SK-N-SH (cell line): ENCODE measurements at regions not wholly inside any gene's neighbourhood (a gene's known extent, or its start where the extent isn't known, plus 50 kb on each side); places are given as distances from the start of the nearest gene placed in this dataset.

Experiments
- CTCF ChIA-PET: fragments of 300-600, 350-600 bp; formaldehyde crosslinking; extraction: SDS; loops from one replicate; lab custom pipeline; 2021; lab: Yijun Ruan, JAX
- POLR2A ChIA-PET: fragments of 350-600 bp; sonication (Branson Sonifier 250); formaldehyde crosslinking; extraction: SDS; loops from one replicate; lab custom pipeline; 2020; ENCODE audit warnings: antibody characterized with exemption, inconsistent platforms; lab: Yijun Ruan, JAX
- DNase-seq: peaks from one replicate; pipeline ENCODE4 v3.0.0; 2012
- H2AFZ ChIP-seq: fragments of 200-600 bp; sonication (generic); 2 replicates; pipeline ENCODE4 v1.8.1; 2016; ENCODE audit warnings: antibody characterized with exemption, mild to moderate bottlenecking, low read depth
- H3F3A ChIP-seq: fragments of 200-600 bp; sonication (generic); replicated peaks from 2 replicates; pipeline ENCODE3; 2016; ENCODE audit warnings: antibody characterized with exemption, mild to moderate bottlenecking; ENCODE audit not compliant: insufficient read depth
- H3K27ac ChIP-seq, 2 experiments: fragments of 200-500 bp in 1 of 2; fragments of 200-600 bp in 1 of 2; sonication (Bioruptor generic) in 1 of 2; sonication (generic), shearing (Covaris generic) in 1 of 2; 2 replicates each; pipeline versions ENCODE4 v1.5.1 to v1.6.1; 2014 to 2016; ENCODE audit warnings: low read depth in 2 of 2, inconsistent platforms in 1 of 2, low read length in 1 of 2, mild to moderate bottlenecking in 1 of 2, mixed read lengths in 1 of 2
- H3K27me3 ChIP-seq: fragments of 200-600 bp; sonication (generic), shearing (Covaris generic); 2 replicates; pipeline ENCODE4 v1.6.1; 2016; ENCODE audit warnings: mixed run types; ENCODE audit not compliant: insufficient read depth
- H3K36me3 ChIP-seq, 2 experiments: fragments of 200-500 bp in 1 of 2; fragments of 200-600 bp in 1 of 2; sonication (Bioruptor generic) in 1 of 2; sonication (generic) in 1 of 2; replicated peaks in 1 of 2; 2 replicates each; pipeline versions ENCODE3 to v1.5.1; 2014 to 2016; ENCODE audit warnings: low read length in 1 of 2, mild to moderate bottlenecking in 1 of 2; ENCODE audit not compliant: insufficient read depth in 2 of 2, control insufficient read depth in 1 of 2
- H3K4me1 ChIP-seq, 2 experiments: fragments of 200-500 bp in 1 of 2; fragments of 200-600 bp in 1 of 2; sonication (Bioruptor generic) in 1 of 2; sonication (generic), shearing (Covaris generic) in 1 of 2; 2 replicates each; pipeline versions ENCODE4 v1.5.1 to v1.6.1; 2014 to 2016; ENCODE audit warnings: low read depth in 1 of 2, low read length in 1 of 2, mixed run types in 1 of 2; ENCODE audit not compliant: insufficient read depth in 2 of 2, control insufficient read depth in 1 of 2
- H3K4me2 ChIP-seq: fragments of 200-600 bp; sonication (generic), shearing (Covaris generic); 2 replicates; pipeline ENCODE4 v1.6.1; 2017; ENCODE audit warnings: mixed run types
- H3K4me3 ChIP-seq, 2 experiments: fragments of 200-500 bp in 1 of 2; fragments of 200-600 bp in 1 of 2; sonication (Bioruptor generic) in 1 of 2; sonication (generic), shearing (Covaris generic) in 1 of 2; 2 replicates each; pipeline versions ENCODE4 v1.5.1 to v1.8.1; 2014 to 2016; ENCODE audit warnings: low read depth in 2 of 2, inconsistent platforms in 1 of 2, low read length in 1 of 2, mild to moderate bottlenecking in 1 of 2, mixed read lengths in 1 of 2, moderate library complexity in 1 of 2
- H3K79me2 ChIP-seq: fragments of 200-600 bp; sonication (generic); 2 replicates; pipeline ENCODE4 v1.8.1; 2017; ENCODE audit warnings: mild to moderate bottlenecking; ENCODE audit not compliant: insufficient read depth
- H3K9ac ChIP-seq: fragments of 200-600 bp; sonication (generic); 2 replicates; pipeline ENCODE4 v1.6.1; 2017; ENCODE audit warnings: mixed run types
- H3K9me2 ChIP-seq: fragments of 200-600 bp; sonication (generic); 2 replicates; pipeline ENCODE4 v1.6.1; 2017; ENCODE audit warnings: mixed run types
- H3K9me3 ChIP-seq: fragments of 200-600 bp; sonication (generic); 2 replicates; pipeline ENCODE4 v1.6.1; 2017; ENCODE audit warnings: mixed run types, mild to moderate bottlenecking, moderate library complexity
- H4K20me1 ChIP-seq: fragments of 200-600 bp; sonication (generic); 2 replicates; pipeline ENCODE4 v1.6.1; 2017; ENCODE audit warnings: mild to moderate bottlenecking, mixed run types; ENCODE audit not compliant: insufficient read depth
- CTCF ChIP-seq: fragments of 200-600 bp; sonication (generic); IDR thresholded peaks from 2 replicates; pipeline ENCODE4 v1.6.1; 2017; ENCODE audit warnings: antibody characterized with exemption, mild to moderate bottlenecking, moderate library complexity
- EZH2phosphoT487 ChIP-seq: fragments of 200-600 bp; sonication (generic); IDR thresholded peaks from 2 replicates; pipeline ENCODE4 v1.6.1; 2017; ENCODE audit warnings: low read depth, mixed run types, mild to moderate bottlenecking, antibody characterized with exemption, moderate library complexity, borderline replicate concordance
- FOXJ3 ChIP-seq: sonication (generic); formaldehyde crosslinking; IDR thresholded peaks from 2 replicates; pipeline ENCODE4 v1.5.1; 2020; ENCODE audit warnings: mild to moderate bottlenecking, missing genetic modification reagents
- IRF3 ChIP-seq: fragments of 150-350 bp; IDR thresholded peaks from 2 replicates; pipeline ENCODE4 v1.6.1; 2016; ENCODE audit warnings: mild to moderate bottlenecking, low read depth, low read length
- MEF2A ChIP-seq: IDR thresholded peaks from 2 replicates; pipeline ENCODE4 v1.4.0; 2012; ENCODE audit warnings: low read depth, borderline replicate concordance
- NFIC ChIP-seq: IDR thresholded peaks from 2 replicates; pipeline ENCODE4 v1.4.0; 2012; ENCODE audit warnings: borderline replicate concordance
- NRF1 ChIP-seq: IDR thresholded peaks from 2 replicates; pipeline ENCODE4 v1.6.1; 2012; ENCODE audit warnings: low read depth, mild to moderate bottlenecking, low read length
- RCOR1 ChIP-seq: fragments of 150-350 bp; IDR thresholded peaks from 2 replicates; pipeline ENCODE4 v1.6.1; 2017; ENCODE audit warnings: antibody characterized with exemption, low read length
- RFX5 ChIP-seq: IDR thresholded peaks from 2 replicates; pipeline ENCODE4 v1.6.1; 2012; ENCODE audit warnings: mild to moderate bottlenecking, improper control_type of control experiment, low read length
- RXRA ChIP-seq: IDR thresholded peaks from 2 replicates; pipeline ENCODE4 v1.4.0; 2012; ENCODE audit warnings: low read depth, mild to moderate bottlenecking, borderline replicate concordance
- TAF1 ChIP-seq: IDR thresholded peaks from 2 replicates; pipeline ENCODE4 v1.6.1; 2012; ENCODE audit warnings: low read depth, mild to moderate bottlenecking, low read length, moderate library complexity, borderline replicate concordance
- USF1 ChIP-seq: IDR thresholded peaks from 2 replicates; pipeline ENCODE4 v1.4.0; 2012; ENCODE audit warnings: low read depth, borderline replicate concordance
- YY1 ChIP-seq: IDR thresholded peaks from 2 replicates; pipeline ENCODE4 v1.4.0; 2012; ENCODE audit warnings: low read depth, mild to moderate bottlenecking
- ZBTB33 ChIP-seq: IDR thresholded peaks from 2 replicates; pipeline ENCODE4 v1.4.0; 2012; ENCODE audit warnings: low read depth, borderline replicate concordance
- WGBS: methylation state at CpG from one replicate; pipeline ENCODE4 v1.1.6; 2017; ENCODE audit warnings: low lambda C conversion rate; 5-methylcytosine and 5-hydroxymethylcytosine counted together

- Histone ChIP-seq H3K9ac (no peak overlapping the region), H3K79me2 (no peaks in the 10 kb centered on the region), H3F3A (no peaks in the 10 kb centered on the region), H3K9me2 (no peaks in the 10 kb centered on the region), H3K27ac (no peak overlapping the region), H4K20me1 (no peaks in the 10 kb centered on the region), H3K4me1 (no peaks in the 10 kb centered on the region), H3K9me3 (no peaks in the 10 kb centered on the region), H2AFZ (no peak overlapping the region), H3K36me3 (no peaks in the 10 kb centered on the region), H3K4me3 (no peak overlapping the region), H3K4me2 (no peak overlapping the region), H3K27me3 (peaks cover 12% of the 10 kb centered on the region; the same call in 1 of the 2 replicates)
- CTCF ChIA-PET = no interaction called here
- POLR2A ChIA-PET = no interaction called here
- WGBS = 0% methylated on average over 1 of the region's 1 CpG
- DNase-seq = no peak
- TF ChIP-seq RCOR1 (no peak), IRF3 (no peak), FOXJ3 (CRISPR knock-in tag) (no peak), ZBTB33 (no peak)
Observed at GRCh38 chr2:88808652-88809051, 117.2 kb downstream of the RPIA start.

- Histone ChIP-seq H4K20me1 (no peaks in the 10 kb centered on the region), H3K4me1 (no peaks in the 10 kb centered on the region), H3K27me3 (peaks cover 12% of the 10 kb centered on the region; the same call in 1 of the 2 replicates), H3K9ac (no peak overlapping the region), H3K9me3 (no peaks in the 10 kb centered on the region), H3K36me3 (no peaks in the 10 kb centered on the region), H3K27ac (no peak overlapping the region)
- CTCF ChIA-PET = interaction anchor here (1.9 to 2.8 kb wide), 2 partner anchors 22 to 71 kb away, joined by 4 to 9 read pairs; no protein-coding TSS in a partner anchor
- 0% methylated on average over 4 of the region's 6 CpGs for WGBS
- TF ChIP-seq NRF1 = no peak
- TF ChIP-seq TAF1 = no peak
- TF ChIP-seq NFIC = no peak
- TF ChIP-seq RXRA = no peak
- TF ChIP-seq EZH2phosphoT487 = no peak
- TF ChIP-seq RFX5 = no peak
- no peak for TF ChIP-seq MEF2A
- no peak for TF ChIP-seq USF1
- no peak for TF ChIP-seq YY1
- TF ChIP-seq CTCF = no peak
- TF ChIP-seq, all 33 proteins: peak for 0
- Histone ChIP-seq H3K9me2 (no peaks in the 10 kb centered on the region), H3K4me3 (no peak overlapping the region), H2AFZ (no peak overlapping the region), H3K79me2 (no peaks in the 10 kb centered on the region), H3F3A (no peaks in the 10 kb centered on the region), H3K4me2 (no peak overlapping the region)
- no peak for DNase-seq
- POLR2A ChIA-PET = no interaction called here
Observed at GRCh38 chr2:88809216-88809615, 117.7 kb downstream of the RPIA start.
